ENCODE measurements at regions not wholly inside any gene's neighbourhood (a gene's known extent, or its start where the extent isn't known, plus 50 kb on each side); places are given as distances from the start of the nearest gene placed in this dataset.

DNA sequence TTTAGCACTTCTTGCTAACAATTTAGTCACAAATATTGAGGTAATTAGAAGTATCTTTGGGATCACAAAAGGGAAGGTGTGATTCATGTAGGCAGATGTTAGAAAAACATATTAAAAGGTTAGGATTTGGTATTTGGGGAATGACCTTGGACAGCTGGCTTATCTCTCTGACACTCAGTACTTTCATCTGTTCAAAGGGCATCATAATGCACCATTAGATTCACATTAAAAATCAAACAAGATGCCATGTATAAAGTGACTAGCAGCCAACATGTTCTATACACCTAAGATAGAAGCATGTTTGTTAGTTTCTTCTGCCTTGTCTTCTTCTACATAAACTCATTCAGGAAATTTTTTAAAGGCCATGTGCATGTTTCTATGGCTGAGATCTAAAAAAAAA is 56.5 kb upstream of the ESRRG start:
- DNase-seq (ENCODE audit: low spot score) = no peak
- Histone ChIP-seq H3K4me1 (ENCODE audit: control insufficient read depth in 4 of 4, insufficient read depth in 4 of 4, low read length in 3 of 4) (no peaks in the 10 kb centered on the region), H3K4me3 (ENCODE audit: low read depth in 1 of 3, low read length in 3 of 3) (no peak overlapping the region), H3K9ac (ENCODE audit: low read depth in 1 of 2, low read length in 2 of 2) (no peak overlapping the region), H3K9me3 (ENCODE audit: control insufficient read depth in 4 of 4, low read length in 3 of 4) (no peaks in the 10 kb centered on the region), H3K36me3 (ENCODE audit: control insufficient read depth in 4 of 4, insufficient read depth in 3 of 4, low read depth in 1 of 4, low read length in 3 of 4) (no peaks in the 10 kb centered on the region), H3K27ac (ENCODE audit: low read depth in 1 of 2, low read length in 2 of 2) (no peak overlapping the region), H3K27me3 (ENCODE audit: control insufficient read depth in 4 of 4, insufficient read depth in 4 of 4, low read length in 3 of 4) (peaks cover 0 to 2% (median 0%) of the 10 kb centered on the region in 4 donors)
- no peak for TF ChIP-seq HNF4A (conservative IDR thresholded peaks at IDR 0.05)
- TF ChIP-seq, protein P1, sequence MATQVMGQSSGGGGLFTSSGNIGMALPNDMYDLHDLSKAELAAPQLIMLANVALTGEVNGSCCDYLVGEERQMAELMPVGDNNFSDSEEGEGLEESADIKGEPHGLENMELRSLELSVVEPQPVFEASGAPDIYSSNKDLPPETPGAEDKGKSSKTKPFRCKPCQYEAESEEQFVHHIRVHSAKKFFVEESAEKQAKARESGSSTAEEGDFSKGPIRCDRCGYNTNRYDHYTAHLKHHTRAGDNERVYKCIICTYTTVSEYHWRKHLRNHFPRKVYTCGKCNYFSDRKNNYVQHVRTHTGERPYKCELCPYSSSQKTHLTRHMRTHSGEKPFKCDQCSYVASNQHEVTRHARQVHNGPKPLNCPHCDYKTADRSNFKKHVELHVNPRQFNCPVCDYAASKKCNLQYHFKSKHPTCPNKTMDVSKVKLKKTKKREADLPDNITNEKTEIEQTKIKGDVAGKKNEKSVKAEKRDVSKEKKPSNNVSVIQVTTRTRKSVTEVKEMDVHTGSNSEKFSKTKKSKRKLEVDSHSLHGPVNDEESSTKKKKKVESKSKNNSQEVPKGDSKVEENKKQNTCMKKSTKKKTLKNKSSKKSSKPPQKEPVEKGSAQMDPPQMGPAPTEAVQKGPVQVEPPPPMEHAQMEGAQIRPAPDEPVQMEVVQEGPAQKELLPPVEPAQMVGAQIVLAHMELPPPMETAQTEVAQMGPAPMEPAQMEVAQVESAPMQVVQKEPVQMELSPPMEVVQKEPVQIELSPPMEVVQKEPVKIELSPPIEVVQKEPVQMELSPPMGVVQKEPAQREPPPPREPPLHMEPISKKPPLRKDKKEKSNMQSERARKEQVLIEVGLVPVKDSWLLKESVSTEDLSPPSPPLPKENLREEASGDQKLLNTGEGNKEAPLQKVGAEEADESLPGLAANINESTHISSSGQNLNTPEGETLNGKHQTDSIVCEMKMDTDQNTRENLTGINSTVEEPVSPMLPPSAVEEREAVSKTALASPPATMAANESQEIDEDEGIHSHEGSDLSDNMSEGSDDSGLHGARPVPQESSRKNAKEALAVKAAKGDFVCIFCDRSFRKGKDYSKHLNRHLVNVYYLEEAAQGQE (IDR thresholded peaks at IDR 0.05) = no peak
- no peak for TF ChIP-seq TAF1 (conservative IDR thresholded peaks at IDR 0.05)
- no peak for TF ChIP-seq EGR1 (IDR thresholded peaks at IDR 0.05; ENCODE audit: low read depth in 2 of 2)
- TF ChIP-seq RAD21 (IDR thresholded peaks at IDR 0.05) = no peak
- no peak for TF ChIP-seq RXRA (IDR thresholded peaks at IDR 0.05)
- TF ChIP-seq, protein P2, sequence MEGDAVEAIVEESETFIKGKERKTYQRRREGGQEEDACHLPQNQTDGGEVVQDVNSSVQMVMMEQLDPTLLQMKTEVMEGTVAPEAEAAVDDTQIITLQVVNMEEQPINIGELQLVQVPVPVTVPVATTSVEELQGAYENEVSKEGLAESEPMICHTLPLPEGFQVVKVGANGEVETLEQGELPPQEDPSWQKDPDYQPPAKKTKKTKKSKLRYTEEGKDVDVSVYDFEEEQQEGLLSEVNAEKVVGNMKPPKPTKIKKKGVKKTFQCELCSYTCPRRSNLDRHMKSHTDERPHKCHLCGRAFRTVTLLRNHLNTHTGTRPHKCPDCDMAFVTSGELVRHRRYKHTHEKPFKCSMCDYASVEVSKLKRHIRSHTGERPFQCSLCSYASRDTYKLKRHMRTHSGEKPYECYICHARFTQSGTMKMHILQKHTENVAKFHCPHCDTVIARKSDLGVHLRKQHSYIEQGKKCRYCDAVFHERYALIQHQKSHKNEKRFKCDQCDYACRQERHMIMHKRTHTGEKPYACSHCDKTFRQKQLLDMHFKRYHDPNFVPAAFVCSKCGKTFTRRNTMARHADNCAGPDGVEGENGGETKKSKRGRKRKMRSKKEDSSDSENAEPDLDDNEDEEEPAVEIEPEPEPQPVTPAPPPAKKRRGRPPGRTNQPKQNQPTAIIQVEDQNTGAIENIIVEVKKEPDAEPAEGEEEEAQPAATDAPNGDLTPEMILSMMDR (IDR thresholded peaks at IDR 0.05; ENCODE audit: low read depth, low read length, missing input control) = no peak
- no peak for TF ChIP-seq GABPA (IDR thresholded peaks at IDR 0.05 in 1 of 2, conservative IDR thresholded peaks at IDR 0.05 in 1 of 2)

DNA sequence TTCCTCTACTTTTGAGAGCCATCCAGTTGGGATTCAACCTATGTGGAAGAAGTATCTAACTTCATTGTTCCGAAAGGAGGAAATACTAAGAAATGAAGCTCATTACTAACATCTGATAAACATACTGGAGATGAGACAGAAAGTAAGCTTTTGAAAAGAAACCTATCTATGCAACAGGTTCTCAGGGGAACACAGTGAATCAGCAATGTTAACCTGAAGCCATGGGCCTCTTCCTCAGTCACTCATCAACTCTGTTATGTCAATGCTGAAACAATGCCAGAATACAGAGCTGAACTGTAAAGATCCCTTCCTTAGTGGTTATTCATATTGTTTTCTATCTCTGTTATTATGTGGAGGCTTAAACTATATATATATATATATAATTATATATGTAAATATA is 55.5 kb upstream of the ESRRG start:
- no peak for DNase-seq (ENCODE audit: low spot score)
- WGBS = 0% methylated on average over 1 of the region's 1 CpG
- no peaks in the 10 kb centered on the region for H3K4me1 ChIP-seq (ENCODE audit: control insufficient read depth in 4 of 4, insufficient read depth in 4 of 4, low read length in 3 of 4)
- H3K4me3 ChIP-seq (ENCODE audit: low read depth in 1 of 3, low read length in 3 of 3) = no peak overlapping the region
- H3K9me3 ChIP-seq (ENCODE audit: control insufficient read depth in 4 of 4, low read length in 3 of 4) = no peaks in the 10 kb centered on the region
- no peak overlapping the region for H3K9ac ChIP-seq (ENCODE audit: low read depth in 1 of 2, low read length in 2 of 2)
- peaks cover 0 to 2% (median 0%) of the 10 kb centered on the region in 4 donors for H3K27me3 ChIP-seq (ENCODE audit: control insufficient read depth in 4 of 4, insufficient read depth in 4 of 4, low read length in 3 of 4)
- no peaks in the 10 kb centered on the region for H3K36me3 ChIP-seq (ENCODE audit: control insufficient read depth in 4 of 4, insufficient read depth in 3 of 4, low read depth in 1 of 4, low read length in 3 of 4)
- no peak for TF ChIP-seq TAF1 (conservative IDR thresholded peaks at IDR 0.05)
- no peak for TF ChIP-seq HNF4A (conservative IDR thresholded peaks at IDR 0.05)
- no peak for TF ChIP-seq EGR1 (IDR thresholded peaks at IDR 0.05; ENCODE audit: low read depth in 2 of 2)
- no peak for TF ChIP-seq GABPA (IDR thresholded peaks at IDR 0.05 in 1 of 2, conservative IDR thresholded peaks at IDR 0.05 in 1 of 2)
- no peak overlapping the region for H3K27ac ChIP-seq (ENCODE audit: low read depth in 1 of 2, low read length in 2 of 2)

DNA sequence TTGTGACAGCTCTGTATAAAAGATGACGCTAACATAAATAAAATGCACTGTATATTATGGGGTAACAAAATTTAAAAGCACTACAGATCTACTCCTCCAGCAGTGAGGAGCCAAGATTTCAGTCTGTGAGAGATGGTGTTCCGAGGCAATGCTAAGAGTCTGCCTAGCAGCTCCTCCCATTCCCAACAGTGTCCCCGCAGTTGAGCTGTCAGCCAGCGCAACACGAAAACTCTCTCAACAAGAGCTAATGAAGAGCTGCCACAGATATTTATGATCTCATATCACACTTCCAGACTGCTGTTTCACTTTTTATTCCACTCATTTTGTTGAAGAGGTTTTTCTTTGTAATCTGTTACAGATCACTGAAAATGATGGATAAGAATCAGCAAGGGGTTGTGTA is 53.9 kb upstream of the ESRRG start:
- TF ChIP-seq EGR1 (IDR thresholded peaks at IDR 0.05; ENCODE audit: low read depth in 2 of 2) (no peak), RAD21 (IDR thresholded peaks at IDR 0.05) (no peak), JUND (IDR thresholded peaks at IDR 0.05) (no peak)
- TF ChIP-seq, protein P2 (IDR thresholded peaks at IDR 0.05; ENCODE audit: low read depth, low read length, missing input control) = no peak
- TF ChIP-seq, protein P3, sequence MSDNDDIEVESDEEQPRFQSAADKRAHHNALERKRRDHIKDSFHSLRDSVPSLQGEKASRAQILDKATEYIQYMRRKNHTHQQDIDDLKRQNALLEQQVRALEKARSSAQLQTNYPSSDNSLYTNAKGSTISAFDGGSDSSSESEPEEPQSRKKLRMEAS (IDR thresholded peaks at IDR 0.05) = no peak
- TF ChIP-seq, protein P1 (IDR thresholded peaks at IDR 0.05) = no peak
- no peak overlapping the region for H3K27ac ChIP-seq (ENCODE audit: low read depth in 1 of 2, low read length in 2 of 2)
- H3K9ac ChIP-seq (ENCODE audit: low read depth in 1 of 2, low read length in 2 of 2) = no peak overlapping the region
- H3K9me3 ChIP-seq (ENCODE audit: control insufficient read depth in 4 of 4, low read length in 3 of 4) = no peaks in the 10 kb centered on the region
- H3K4me3 ChIP-seq (ENCODE audit: low read depth in 1 of 3, low read length in 3 of 3) = no peak overlapping the region
- H3K4me1 ChIP-seq (ENCODE audit: control insufficient read depth in 4 of 4, insufficient read depth in 4 of 4, low read length in 3 of 4) = no peaks in the 10 kb centered on the region
- no peaks in the 10 kb centered on the region for H3K27me3 ChIP-seq (ENCODE audit: control insufficient read depth in 4 of 4, insufficient read depth in 4 of 4, low read length in 3 of 4)
- no peak for DNase-seq (ENCODE audit: low spot score)
- no peaks in the 10 kb centered on the region for H3K36me3 ChIP-seq (ENCODE audit: control insufficient read depth in 4 of 4, insufficient read depth in 3 of 4, low read depth in 1 of 4, low read length in 3 of 4)
- 88% methylated on average over 5 of the region's 5 CpGs for WGBS
